Renal cortex interstitium (tissue), 11 donors: ENCODE measurements at regions not wholly inside any gene's neighbourhood (a gene's known extent, or its start where the extent isn't known, plus 50 kb on each side); places are given as distances from the start of the nearest gene placed in this dataset.
"Not testable (repeated sequence)": the region's sequence is repeated elsewhere in the genome, so short reads cannot be mapped to it uniquely, and the experiment has no call there.

Experiments used
- DNase-seq, 11 donors: peaks; one replicate each; pipeline ENCODE4 v3.0.0-alpha.2; 2013; ENCODE audit warnings: low read depth in 9 of 11, low spot score in 4 of 11; ENCODE audit errors: extremely low read depth in 1 of 11

GRCh38 chr6:12490904-12491571 is 200.9 kb downstream of the EDN1 start:
- peak in 1 of 11 donors; percentile 9 for DNase-seq

GRCh38 chr6:12492929-12493328 is 202.8 kb downstream of the EDN1 start:
- DNase-seq = not testable (repeated sequence)

DNA sequence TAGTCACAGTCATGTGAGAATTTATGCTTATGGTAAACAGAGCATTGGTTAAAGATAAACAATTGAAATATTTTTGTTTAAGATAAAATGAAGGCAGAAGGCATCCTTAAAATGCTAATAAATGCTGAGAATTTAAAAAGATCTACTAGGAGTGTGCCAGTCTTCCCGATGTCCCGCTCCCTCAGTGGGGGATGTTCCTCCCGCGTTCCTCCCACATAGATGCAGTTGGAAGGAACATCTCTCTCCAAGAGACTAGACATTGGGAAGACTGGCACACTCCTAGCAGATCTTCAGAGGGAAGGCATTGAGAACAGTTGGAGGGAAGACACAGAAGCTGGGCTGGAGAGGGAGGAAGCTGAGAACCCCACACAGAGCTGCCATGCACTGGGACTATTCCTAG is 203.3 kb downstream of the EDN1 start:
- DNase-seq = no peak

DNA sequence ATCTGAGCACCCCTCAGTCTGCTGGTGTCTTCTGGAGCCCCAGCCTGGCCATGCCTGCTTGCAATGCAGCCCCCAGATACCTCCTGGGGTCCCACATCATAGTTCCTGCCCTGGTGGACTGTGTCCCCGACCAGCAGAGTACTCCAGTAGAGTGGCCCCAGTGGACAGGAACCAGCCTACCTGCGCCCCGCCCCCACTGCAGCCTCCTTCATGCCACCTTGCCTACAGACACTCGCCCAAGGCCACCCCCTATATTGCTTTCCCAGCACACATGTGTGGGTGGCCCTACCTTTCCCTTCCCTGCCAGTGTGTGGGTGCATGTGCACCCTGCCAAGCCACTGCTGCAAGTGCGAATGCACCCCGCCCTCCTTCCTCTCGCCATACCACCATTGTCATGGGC is 204.0 kb downstream of the EDN1 start:
- no peak for DNase-seq

GRCh38 chr6:12501990-12502389 is 211.8 kb downstream of the EDN1 start:
- DNase-seq = no peak

GRCh38 chr6:12504325-12504966 is 212.1 kb upstream of the PHACTR1 start:
- no peak for DNase-seq

GRCh38 chr6:12505486-12505885 is 211.1 kb upstream of the PHACTR1 start:
- no peak for DNase-seq

GRCh38 chr6:12506159-12506558 is 210.4 kb upstream of the PHACTR1 start:
- no peak for DNase-seq

DNA sequence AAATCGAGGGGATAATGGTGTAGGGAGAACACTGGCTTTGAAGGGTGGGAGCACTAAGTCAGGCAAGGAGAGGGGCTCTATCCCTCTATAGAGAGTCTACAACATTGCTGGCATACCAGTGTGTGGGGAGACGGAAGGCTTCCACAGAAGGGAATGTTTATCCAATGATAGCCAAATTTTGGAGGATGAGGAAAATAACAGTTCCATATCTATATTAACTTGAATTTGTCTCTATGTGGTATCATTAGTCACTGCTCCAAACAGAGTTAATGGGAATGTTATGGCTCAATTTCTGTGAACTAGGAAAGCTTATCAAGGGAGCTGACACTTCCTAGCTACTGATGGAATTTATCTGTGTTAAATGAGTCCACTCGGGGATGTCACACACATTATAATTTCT is 208.9 kb upstream of the PHACTR1 start:
- DNase-seq = no peak

DNA sequence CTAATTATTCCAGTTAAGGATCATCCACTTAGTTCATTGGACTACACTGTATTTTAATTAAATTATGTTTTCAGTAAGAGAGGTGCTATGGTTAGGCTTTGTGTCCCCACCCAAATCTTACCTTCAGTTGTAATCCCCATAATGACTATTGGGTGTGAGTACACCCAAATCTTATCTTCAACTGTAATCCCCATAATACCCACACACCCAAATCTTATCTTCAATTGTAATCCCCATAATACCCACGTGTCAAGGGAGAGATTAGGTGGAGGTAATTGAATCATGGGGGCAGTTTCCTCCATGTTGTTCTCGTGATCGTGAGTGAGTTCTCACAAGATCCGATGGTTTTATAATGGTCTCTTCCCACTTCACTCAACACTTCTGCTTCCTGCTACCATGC is 208.0 kb upstream of the PHACTR1 start:
- no peak for DNase-seq

GRCh38 chr6:12509060-12509459 is 207.5 kb upstream of the PHACTR1 start:
- DNase-seq = no peak

DNA sequence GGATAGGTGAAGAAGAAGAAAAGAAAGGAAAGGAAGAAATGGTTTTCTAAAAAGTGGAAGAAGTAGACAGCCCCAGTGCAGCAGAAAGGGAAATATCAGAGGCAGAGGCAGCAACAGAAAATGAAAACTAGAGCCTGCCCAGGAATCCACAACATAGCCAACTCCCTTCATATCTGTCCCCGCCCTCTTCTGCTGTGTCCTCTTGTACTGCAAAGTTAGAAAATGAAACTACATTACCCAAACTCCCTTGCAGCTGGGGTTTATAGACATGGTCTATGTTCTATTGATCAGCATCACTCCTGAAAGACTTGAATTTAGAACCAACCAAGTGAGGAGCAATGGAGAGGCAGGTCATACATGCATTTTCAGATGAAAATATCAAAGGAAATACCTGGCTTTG is 200.5 kb upstream of the PHACTR1 start:
- no peak for DNase-seq

DNA sequence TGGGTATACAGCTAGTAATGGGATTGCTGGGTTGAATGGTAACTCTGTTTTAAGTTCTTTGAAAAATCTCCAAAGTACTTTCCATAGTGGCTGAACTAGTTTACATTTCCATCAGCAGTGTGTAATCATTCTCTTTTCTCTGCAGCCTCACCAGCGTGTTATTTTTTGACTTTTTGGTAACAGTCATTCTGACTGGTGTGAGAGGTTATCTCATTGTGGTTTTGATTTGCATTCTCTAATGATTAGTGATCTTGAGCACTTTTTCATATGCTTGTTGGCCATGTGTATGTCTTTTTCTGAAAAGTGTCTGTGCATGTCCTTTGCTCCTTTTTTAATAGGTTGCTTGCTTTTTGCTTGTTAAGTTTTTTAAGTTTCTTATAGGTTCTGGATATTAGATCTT is 194.2 kb upstream of the PHACTR1 start:
- DNase-seq = no peak

DNA sequence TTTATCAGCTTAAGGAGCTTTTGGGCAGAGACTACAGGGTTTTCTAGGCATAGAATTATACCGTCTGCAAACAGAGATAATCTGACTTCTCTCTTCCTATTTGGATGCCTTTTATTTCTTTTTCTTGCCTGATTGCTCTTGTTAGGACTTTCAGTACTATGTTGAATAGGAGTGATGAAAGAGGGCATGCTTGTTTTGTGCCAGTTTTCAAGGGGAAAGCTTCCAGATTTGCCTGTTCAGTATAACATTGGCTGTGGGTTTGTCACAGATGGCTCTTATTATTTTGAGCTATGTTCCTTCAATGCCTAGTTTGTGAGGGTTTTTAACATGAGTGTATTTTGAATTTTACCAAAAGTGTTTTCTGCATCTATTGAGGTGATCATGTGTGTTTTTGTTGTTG is 192.8 kb upstream of the PHACTR1 start:
- no peak for DNase-seq

DNA sequence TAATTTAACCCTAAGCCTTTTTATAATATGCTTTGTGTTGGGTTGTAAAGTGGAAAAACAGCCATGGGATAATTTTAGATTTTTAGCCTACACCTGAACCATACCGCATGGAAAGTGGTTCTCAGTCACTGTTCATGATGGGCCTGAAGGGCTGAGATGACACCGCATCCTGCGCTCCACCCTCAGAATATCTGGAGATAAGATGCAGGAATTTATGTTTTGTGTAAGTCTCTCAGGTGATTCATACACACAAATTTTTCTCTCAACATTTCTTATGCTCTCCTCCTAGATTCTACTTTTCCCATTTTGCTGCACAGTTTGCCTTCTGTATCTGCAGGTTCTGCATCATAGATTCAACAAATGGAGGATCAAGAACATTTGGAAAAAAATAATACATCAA is 191.3 kb upstream of the PHACTR1 start:
- DNase-seq = no peak

- no peak for DNase-seq
Observed at GRCh38 chr6:12527339-12527738, 189.2 kb upstream of the PHACTR1 start.

GRCh38 chr6:12528136-12528535 is 188.4 kb upstream of the PHACTR1 start:
- DNase-seq = no peak

DNA sequence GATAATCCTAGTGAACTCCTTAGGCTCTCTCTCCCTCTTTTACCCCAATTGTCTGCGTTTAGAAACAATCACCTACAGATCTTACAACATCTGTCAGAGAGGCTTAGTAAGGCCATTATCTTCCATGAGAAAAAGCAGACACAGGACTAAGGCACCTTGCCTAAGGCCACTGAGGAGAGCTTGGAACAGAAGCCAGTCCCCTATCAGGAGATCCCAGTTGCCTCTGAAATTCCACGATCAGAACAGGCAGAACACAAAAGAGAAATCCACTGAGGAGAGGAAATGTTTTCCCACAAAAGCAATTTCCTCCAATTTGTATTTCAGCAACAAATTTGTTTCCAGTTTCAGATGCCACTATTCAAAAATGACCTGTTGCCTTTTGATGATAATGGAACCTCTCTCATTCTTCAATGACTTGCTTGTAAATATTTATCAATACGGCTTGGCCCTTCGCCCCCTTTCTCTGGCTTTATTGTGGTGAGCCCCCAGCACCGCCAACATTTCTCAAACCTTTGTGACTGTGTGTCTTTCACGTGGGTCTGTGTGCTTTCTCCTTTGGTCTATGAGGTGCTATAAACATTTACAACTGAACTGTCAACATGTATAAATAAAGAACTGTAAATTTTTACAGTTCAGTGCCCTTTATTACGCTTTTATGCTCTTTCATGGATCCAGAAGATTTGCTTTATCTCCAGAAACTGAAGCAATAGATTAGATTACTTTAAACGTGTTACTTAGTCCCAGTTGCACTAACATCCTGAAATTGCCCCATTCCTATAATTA is 187.8 kb upstream of the PHACTR1 start:
- no peak for DNase-seq

- DNase-seq = no peak
Observed at GRCh38 chr6:12529364-12530019, 187.1 kb upstream of the PHACTR1 start.

- DNase-seq = no peak
Observed at GRCh38 chr6:12530345-12530744, 186.2 kb upstream of the PHACTR1 start.
